AG08396 (cell line): ENCODE measurements at regions not wholly inside any gene's neighbourhood (a gene's known extent, or its start where the extent isn't known, plus 50 kb on each side); places are given as distances from the start of the nearest gene placed in this dataset.
"Not testable (repeated sequence)": the region's sequence is repeated elsewhere in the genome, so short reads cannot be mapped to it uniquely, and the experiment has no call there.

Experiments
- DNase-seq: peaks from one replicate; pipeline ENCODE4 v3.0.0; 2012; ENCODE audit warnings: low spot score, mixed read lengths

- DNase-seq: no peak
These were observed 228.7 kb upstream of the ANKRD50 start for GRCh38 chr4:124941267-124941666.

- peak; percentile 33 for DNase-seq
These were observed 227.9 kb upstream of the ANKRD50 start for GRCh38 chr4:124940387-124940786.

- no peak for DNase-seq
These were observed 227.4 kb upstream of the ANKRD50 start for GRCh38 chr4:124939908-124940307.

GRCh38 chr4:124938836-124939235 is 226.3 kb upstream of the ANKRD50 start:
- no peak for DNase-seq

- DNase-seq: no peak
These were observed 225.5 kb upstream of the ANKRD50 start for GRCh38 chr4:124937993-124938392.

- peak; percentile 21 for DNase-seq
These were observed 223.9 kb upstream of the ANKRD50 start for GRCh38 chr4:124936427-124936826.

- DNase-seq: no peak
These were observed 222.4 kb upstream of the ANKRD50 start for GRCh38 chr4:124934916-124935315.

- no peak for DNase-seq
These were observed 221.0 kb upstream of the ANKRD50 start for GRCh38 chr4:124933521-124933920.

- no peak for DNase-seq
These were observed 219.9 kb upstream of the ANKRD50 start for GRCh38 chr4:124932447-124932846.

GRCh38 chr4:124931050-124931449 is 218.5 kb upstream of the ANKRD50 start:
- peak; percentile 7 for DNase-seq

- DNase-seq: not testable (repeated sequence)
These were observed 210.2 kb upstream of the ANKRD50 start for GRCh38 chr4:124922748-124923147.

GRCh38 chr4:124918559-124919122 is 206.1 kb upstream of the ANKRD50 start:
- DNase-seq: no peak

GRCh38 chr4:124915073-124915472 is 202.5 kb upstream of the ANKRD50 start:
- DNase-seq: no peak

GRCh38 chr4:124913237-124913636 is 200.7 kb upstream of the ANKRD50 start:
- DNase-seq: no peak

GRCh38 chr4:124910327-124910726 is 197.8 kb upstream of the ANKRD50 start:
- DNase-seq: no peak

GRCh38 chr4:124907881-124908280 is 195.3 kb upstream of the ANKRD50 start:
- no peak for DNase-seq

- DNase-seq: no peak
These were observed 192.9 kb upstream of the ANKRD50 start for GRCh38 chr4:124905441-124905840.

GRCh38 chr4:124904723-124905388 is 192.3 kb upstream of the ANKRD50 start:
- no peak for DNase-seq

GRCh38 chr4:124903995-124904722 is 191.6 kb upstream of the ANKRD50 start:
- DNase-seq: peak; percentile 29

- no peak for DNase-seq
These were observed 189.5 kb upstream of the ANKRD50 start for GRCh38 chr4:124902001-124902515.

- no peak for DNase-seq
These were observed 187.5 kb upstream of the ANKRD50 start for GRCh38 chr4:124899997-124900396.

GRCh38 chr4:124890522-124890921 is 178.0 kb upstream of the ANKRD50 start:
- peak; percentile 5 for DNase-seq

GRCh38 chr4:124887739-124888138 is 175.2 kb upstream of the ANKRD50 start:
- DNase-seq: no peak
